DND-41 (cell line): ENCODE measurements at regions not wholly inside any gene's neighbourhood (a gene's known extent, or its start where the extent isn't known, plus 50 kb on each side); places are given as distances from the start of the nearest gene placed in this dataset.

Experiments
- CTCF ChIP-seq: IDR thresholded peaks from 2 replicates; pipeline ENCODE4 v1.5.1; 2012; ENCODE audit warnings: borderline replicate concordance, low read length, moderate library complexity, mild to moderate bottlenecking; ENCODE audit not compliant: poor library complexity, severe bottlenecking; ENCODE audit errors: extremely low read depth
- EZH2 ChIP-seq: IDR thresholded peaks from 3 replicates; pipeline ENCODE4 v1.6.1; 2012; ENCODE audit warnings: borderline replicate concordance, low read depth, mild to moderate bottlenecking, moderate library complexity, low read length, inconsistent platforms; ENCODE audit not compliant: severe bottlenecking

GRCh38 chr3:124582621-124583395 is 147.4 kb upstream of the UMPS start:
- TF ChIP-seq CTCF (no peak), EZH2 (no peak)
